Activated effector memory CD4-positive, alpha-beta T cell treated with anti-CD3 and anti-CD28 coated beads, Interleukin-2, amount 50 U/mL, for 16 hours (primary cell): ENCODE measurements at regions not wholly inside any gene's neighbourhood (a gene's known extent, or its start where the extent isn't known, plus 50 kb on each side); places are given as distances from the start of the nearest gene placed in this dataset.

Source experiments
- DNase-seq: peaks from one replicate; pipeline ENCODE4 v3.0.0-alpha.2; 2020

DNA sequence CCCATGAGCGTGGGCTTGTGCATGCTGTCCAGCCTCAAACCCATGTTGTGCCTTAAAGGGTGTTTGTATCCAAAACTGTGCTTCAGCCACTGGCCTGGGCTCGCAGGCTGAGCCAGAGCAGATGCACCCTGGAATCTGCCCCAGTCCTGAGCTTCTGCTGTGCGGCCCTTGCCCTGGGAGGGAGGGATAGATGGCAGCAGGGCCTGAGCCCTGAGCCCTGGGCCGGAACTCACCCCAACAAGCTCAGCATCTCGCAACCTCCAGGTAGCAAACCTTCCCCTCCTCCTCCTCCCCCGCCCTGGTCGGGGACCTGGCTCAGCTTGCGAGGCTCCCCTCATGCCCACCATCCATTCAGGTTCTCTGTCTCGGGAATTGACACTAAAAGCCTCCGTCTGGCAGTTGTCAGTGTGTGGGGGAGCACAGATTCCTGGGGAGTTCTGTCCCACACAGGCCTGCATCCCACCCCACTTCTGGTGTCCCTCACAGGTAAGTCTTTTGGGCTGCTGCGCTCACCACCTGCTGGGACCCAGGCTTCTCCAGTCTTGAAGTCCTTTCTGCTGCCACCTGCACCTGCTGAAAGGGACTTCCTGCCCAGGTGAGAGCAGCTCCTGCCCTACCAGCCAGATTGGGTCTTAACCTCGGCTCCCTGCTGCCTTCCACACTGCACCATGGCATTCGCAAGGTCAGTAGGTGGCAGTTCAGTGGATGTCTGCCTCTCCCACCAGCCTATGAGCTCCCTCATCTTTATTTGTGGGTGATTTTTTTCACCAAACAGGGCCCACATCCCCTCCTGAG, 55.2 kb upstream of the OLFM1 start:
- DNase-seq = peak; percentile 57

DNA sequence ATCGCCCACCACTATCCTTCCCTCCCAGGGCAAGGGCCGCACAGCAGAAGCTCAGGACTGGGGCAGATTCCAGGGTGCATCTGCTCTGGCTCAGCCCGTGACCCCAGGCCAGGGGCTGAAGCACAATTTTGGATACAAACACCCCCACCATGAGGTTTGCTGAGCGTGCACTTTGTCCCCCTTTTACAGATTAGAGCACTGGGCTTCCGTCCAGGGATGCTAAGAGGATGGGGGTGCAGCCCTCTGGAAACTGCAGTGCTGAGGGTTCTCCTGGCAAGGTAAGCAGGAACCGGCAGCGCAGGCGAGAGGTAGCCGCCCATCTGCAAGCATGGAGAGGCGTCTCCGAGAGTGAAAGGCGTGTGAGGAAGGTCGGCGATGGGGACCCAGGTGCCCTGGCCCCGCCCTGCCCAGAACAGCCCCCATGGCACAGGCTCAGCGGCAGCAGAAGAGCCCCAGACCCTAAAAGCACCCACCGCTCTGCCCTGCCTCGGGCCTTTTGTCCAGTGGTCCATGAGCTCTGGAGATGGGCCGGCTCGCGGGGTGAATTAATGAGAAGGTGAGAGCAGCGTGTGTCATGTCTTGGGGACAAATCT, 54.5 kb upstream of the OLFM1 start:
- peak; percentile 47 for DNase-seq

DNA sequence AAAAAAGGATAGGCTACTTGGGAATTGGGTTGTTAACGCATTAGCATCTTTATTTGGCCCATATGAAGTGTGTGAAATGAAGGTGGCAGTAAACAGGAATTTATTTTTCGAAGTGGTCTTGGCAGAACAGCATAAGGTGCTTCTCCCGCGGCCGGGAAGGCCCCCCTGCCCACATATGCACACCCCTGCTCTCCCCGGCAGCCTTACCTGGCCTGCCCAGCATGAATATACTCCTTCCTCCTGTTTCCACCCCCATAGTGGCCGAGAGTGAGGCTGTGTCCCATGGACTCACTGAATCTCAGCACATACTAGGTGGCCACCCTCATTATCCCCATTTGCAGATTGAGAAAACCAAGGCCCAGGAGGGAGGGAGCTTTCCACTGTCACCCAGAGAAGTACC, 54.0 kb upstream of the OLFM1 start:
- DNase-seq = peak; percentile 25

DNA sequence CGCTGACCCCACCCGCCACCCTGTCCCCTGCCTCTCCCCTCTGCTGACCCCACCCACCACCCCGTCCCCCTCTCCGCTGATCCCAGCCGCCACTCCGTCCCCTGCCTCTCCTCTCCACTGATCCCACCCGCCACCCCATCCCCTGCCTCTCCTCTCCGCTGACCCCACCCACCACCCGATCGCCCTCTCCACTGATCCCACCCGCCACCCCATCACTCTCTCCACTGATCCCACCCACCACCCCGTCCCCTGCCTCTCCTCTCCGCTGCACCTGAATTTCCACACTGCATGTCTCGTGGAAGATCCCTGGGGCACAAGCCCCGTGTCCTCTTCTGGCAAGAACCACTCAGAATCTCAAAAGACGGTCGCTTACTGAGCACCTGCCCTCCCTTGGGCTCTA, 53.4 kb upstream of the OLFM1 start:
- DNase-seq = peak; percentile 17

DNA sequence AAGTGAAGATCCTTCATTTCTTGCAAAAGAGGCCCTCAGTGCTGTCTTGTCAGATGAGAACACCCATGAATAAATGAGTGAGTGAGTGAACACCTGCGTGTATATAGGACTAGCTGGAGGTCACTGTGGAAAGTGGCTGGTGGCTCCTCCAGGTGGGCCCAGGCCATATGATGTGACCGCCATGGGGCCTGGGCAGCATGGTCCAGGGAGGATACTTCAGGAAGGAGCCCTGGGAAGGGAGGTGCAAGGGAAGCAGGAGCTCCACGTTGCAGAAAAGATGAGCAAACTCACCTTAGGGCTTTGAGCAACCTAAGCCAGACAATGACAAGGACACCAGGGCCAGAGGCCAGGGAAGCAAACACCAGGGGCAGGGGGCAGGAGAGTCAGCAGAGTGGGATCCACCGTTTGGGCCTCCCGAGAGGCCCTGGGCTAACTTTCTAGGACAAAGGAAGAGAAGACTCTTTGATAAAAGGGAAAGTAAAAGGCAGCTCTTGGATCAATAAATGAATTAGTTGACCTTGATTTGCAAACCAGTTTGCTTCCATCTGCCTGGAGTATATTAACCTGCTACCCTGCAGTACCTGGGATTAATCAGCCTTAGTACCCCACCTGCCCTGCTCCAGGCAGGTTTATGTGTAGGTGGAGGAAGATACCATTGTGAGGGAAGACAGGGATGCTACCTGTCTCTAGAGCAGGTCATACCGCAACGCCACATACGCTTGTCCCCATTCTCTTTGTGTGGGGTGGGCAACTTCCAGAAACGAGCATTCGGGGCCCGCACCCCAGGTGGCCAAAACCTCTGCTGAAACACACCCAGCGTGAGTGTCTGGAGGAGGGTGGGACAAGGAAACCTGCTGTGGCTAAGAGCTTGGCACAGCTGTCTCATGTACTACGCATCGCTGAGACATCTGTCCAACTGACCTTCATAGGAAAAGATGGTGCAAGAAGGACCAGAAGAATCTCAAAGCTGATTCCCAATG, 51.4 kb upstream of the OLFM1 start:
- peak; percentile 54 for DNase-seq

DNA sequence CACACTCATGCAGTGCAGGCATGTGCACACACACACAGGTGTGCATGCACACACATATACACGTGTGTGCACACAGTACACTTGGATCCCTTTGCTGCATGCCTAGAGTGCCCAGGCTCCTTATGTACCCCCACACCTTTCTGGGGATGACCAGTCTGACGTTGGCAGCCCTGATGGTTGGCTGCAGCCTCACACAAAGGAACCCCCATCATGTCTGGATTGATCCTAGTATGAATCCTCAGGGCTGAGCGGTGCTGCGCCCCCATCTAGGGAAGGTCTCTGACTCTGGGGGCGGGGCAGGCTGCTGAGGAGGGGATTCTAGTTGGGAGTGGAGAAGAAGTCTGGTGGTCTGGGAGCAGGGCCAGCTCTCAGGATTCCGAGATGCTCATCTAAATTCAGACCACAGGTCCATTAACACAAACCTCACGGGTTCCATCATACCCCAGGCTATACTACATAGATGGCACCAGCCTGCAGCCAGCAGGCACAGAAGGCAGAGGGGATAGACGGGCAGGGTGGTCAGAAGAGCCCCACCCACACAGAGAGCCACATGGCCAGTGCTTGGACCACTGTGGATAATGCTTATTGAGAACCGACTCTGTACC, 50.5 kb upstream of the OLFM1 start:
- DNase-seq = peak; percentile 46

DNA sequence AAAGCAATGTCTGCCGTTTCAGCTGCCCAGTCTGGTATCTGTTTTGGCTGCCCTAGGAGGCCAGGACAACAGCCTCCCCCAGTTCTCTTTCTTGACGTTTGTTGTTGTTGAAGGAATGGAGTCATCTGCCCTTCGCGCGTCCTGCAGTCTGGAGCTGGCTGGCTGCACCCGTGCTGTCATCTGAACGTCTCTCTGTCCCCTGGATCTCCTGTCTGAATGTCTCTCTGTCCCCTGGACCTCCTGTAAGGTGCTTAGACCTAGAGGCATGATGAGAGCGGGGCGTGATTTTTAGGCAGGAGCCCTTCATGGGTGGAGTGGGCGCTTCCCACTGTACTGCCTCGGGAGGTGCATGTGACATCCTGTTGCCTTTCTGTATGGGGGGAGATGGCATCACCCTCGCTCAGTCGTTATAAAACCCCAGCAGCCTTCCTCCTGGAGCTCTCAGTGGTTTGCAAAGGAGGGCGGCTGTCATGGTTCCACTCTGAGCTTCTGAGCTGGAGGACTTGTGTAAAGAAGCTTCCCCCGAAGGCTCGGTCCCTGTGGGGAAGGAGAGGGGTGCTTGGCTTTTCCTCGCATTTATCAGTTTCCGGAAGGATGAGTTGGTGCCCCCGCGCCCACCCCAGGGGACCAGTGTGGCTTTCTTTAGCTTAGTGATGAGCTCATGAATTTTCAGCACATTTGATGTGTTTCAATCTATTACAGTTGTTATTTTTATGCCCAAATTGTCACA, 49.8 kb upstream of the OLFM1 start:
- peak; percentile 42 for DNase-seq
